Skeletal muscle tissue (tissue), 3 donors: ENCODE measurements at regions not wholly inside any gene's neighbourhood (a gene's known extent, or its start where the extent isn't known, plus 50 kb on each side); places are given as distances from the start of the nearest gene placed in this dataset.

Experiments
- H3K27ac ChIP-seq: one replicate; pipeline ENCODE4 v1.7.0; 2013; ENCODE audit warnings: mild to moderate bottlenecking, low read depth, low read length, inconsistent platforms
- H3K27me3 ChIP-seq, 3 donors: one replicate each; pipeline ENCODE4 v1.7.0; 2013; ENCODE audit warnings: low read length in 3 of 3; ENCODE audit not compliant: control insufficient read depth in 3 of 3, insufficient read depth in 3 of 3
- H3K36me3 ChIP-seq, 3 donors: one replicate each; pipeline ENCODE4 v1.7.0; 2013; ENCODE audit warnings: low read length in 3 of 3; ENCODE audit not compliant: control insufficient read depth in 3 of 3, insufficient read depth in 3 of 3
- H3K4me1 ChIP-seq, 3 donors: one replicate each; pipeline ENCODE4 v1.7.0; 2013; ENCODE audit warnings: low read length in 3 of 3, mild to moderate bottlenecking in 3 of 3; ENCODE audit not compliant: control insufficient read depth in 3 of 3, insufficient read depth in 3 of 3
- H3K4me3 ChIP-seq, 3 donors: one replicate each; pipeline ENCODE4 v1.7.0; 2013; ENCODE audit warnings: low read length in 3 of 3
- H3K9ac ChIP-seq, 3 donors: one replicate each; pipeline ENCODE4 v1.7.0; 2013; ENCODE audit warnings: low read length in 3 of 3, mild to moderate bottlenecking in 3 of 3, moderate library complexity in 2 of 3, low read depth in 1 of 3
- H3K9me3 ChIP-seq, 3 donors: one replicate each; pipeline ENCODE4 v1.7.0; 2013; ENCODE audit warnings: low read length in 3 of 3; ENCODE audit not compliant: control insufficient read depth in 3 of 3
- donor health status: Osteomylitis.

DNA sequence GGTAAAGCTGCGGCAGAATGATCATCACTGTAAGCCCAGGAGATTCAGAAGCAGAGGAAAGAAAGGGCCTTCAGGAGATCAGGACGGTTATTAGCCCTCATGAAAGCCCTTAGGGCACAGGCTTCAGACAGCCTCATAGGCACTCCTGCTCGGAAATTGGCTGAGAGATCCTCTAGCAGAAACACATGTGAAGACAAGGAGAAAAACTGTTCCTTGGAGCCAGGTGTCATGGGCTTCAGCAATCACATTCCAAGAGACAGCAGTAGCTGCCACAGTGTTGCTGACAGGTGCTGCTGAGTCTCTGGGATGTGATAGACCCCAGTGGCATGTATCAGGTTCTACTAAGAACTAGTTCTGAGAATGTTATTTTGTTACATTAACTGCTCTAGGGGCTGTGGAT is 88.8 kb upstream of the DYRK2 start:
- Histone ChIP-seq H3K4me3 (no peak overlapping the region), H3K36me3 (no peaks in the 10 kb centered on the region), H3K4me1 (no peaks in the 10 kb centered on the region), H3K27me3 (no peaks in the 10 kb centered on the region), H3K9me3 (peaks cover 0 to 7% (median 2%) of the 10 kb centered on the region in 3 donors), H3K27ac (no peak overlapping the region), H3K9ac (no peak overlapping the region)

DNA sequence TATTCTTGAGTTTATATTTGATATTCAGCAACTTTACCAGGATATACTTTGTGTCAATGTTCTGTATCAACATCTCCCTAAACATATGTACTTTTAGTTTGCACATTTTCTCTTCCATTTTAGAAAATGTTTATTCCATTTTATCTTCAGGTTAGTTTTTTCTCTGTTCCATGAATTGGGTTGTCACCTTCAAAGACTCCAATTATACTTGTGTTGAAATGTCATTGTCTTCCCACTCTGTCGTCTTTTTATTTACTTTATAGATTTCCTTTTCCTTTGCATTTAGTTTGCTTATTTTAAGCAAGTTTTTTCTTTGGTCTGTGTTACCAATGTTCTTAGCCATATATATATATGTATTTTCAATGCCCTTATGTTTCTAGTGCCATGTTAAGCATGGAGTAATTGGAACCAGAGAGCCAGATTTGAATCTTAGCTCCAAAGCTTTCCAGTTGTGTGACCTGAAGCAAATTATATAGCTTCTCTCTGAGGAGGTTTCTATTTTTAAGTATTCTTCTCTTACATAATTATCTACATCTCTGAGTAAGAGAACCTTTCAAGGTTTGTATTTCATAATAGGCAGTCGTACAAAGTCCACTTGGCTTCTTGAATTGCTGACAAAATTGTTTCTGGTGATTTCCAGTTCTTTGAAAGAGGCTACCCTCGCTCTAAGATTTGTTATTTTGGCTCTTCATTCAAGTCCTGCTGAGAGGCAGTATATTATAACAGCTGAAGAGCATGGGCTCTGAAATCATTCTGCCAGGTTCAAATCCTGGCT is 85.8 kb upstream of the DYRK2 start:
- Histone ChIP-seq H3K4me3 (no peak overlapping the region), H3K9ac (no peak overlapping the region), H3K4me1 (no peaks in the 10 kb centered on the region), H3K27ac (no peak overlapping the region), H3K27me3 (no peaks in the 10 kb centered on the region), H3K9me3 (peaks cover 0 to 15% (median 2%) of the 10 kb centered on the region in 3 donors), H3K36me3 (no peaks in the 10 kb centered on the region)

- H3K27ac ChIP-seq, result no peak overlapping the region
Observed at GRCh38 chr12:67568055-67568454, 80.5 kb upstream of the DYRK2 start.

GRCh38 chr12:67572492-67572891 is 76.1 kb upstream of the DYRK2 start:
- Histone ChIP-seq H3K27me3 (no peaks in the 10 kb centered on the region), H3K4me1 (peaks cover 0 to 8% (median 0%) of the 10 kb centered on the region in 3 donors), H3K36me3 (no peaks in the 10 kb centered on the region), H3K27ac (no peak overlapping the region), H3K4me3 (no peak overlapping the region), H3K9ac (no peak overlapping the region), H3K9me3 (no peaks in the 10 kb centered on the region)

More at GRCh38 chr12:67568055-67568454, 80.5 kb upstream of the DYRK2 start:
- peaks cover 0 to 6% (median 0%) of the 10 kb centered on the region in 3 donors for H3K4me1 ChIP-seq
- peaks cover 0 to 9% (median 2%) of the 10 kb centered on the region in 3 donors for H3K9me3 ChIP-seq
- H3K27me3 ChIP-seq, result no peaks in the 10 kb centered on the region
- no peak overlapping the region for H3K4me3 ChIP-seq
- no peaks in the 10 kb centered on the region for H3K36me3 ChIP-seq
- no peak overlapping the region for H3K9ac ChIP-seq

DNA sequence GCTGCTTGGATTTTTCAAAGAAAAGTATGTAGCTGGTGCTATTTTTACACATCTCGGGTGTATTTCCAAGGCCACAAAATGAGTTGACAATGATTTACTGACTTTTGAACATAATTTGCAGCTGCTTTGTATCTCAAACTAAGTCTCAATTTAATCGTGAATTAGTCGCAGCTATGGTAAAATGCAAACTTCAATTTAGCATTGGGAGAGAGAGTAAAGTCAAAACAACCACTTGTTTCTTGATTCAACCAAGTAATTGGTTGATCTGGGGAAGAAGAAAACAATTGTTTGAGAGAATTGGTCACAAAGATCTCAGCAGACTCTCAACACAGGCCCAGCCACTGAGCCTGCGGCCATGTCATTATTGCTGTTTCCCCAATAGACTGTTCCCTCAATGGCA is 75.0 kb upstream of the DYRK2 start:
- no peaks in the 10 kb centered on the region for H3K27me3 ChIP-seq

GRCh38 chr12:67578976-67579661 is 69.4 kb upstream of the DYRK2 start:
- H3K4me1 ChIP-seq, result no peaks in the 10 kb centered on the region
- no peak overlapping the region for H3K27ac ChIP-seq
- no peaks in the 10 kb centered on the region for H3K27me3 ChIP-seq
- H3K9ac ChIP-seq, result no peak overlapping the region
- no peak overlapping the region for H3K4me3 ChIP-seq
- H3K9me3 ChIP-seq, result no peaks in the 10 kb centered on the region
- no peaks in the 10 kb centered on the region for H3K36me3 ChIP-seq

More for the DNA sequence above, 75.0 kb upstream of the DYRK2 start:
- Histone ChIP-seq H3K4me1 (peaks cover 0 to 8% (median 0%) of the 10 kb centered on the region in 3 donors), H3K9ac (no peak overlapping the region), H3K9me3 (no peaks in the 10 kb centered on the region), H3K27ac (no peak overlapping the region), H3K36me3 (no peaks in the 10 kb centered on the region), H3K4me3 (no peak overlapping the region)

DNA sequence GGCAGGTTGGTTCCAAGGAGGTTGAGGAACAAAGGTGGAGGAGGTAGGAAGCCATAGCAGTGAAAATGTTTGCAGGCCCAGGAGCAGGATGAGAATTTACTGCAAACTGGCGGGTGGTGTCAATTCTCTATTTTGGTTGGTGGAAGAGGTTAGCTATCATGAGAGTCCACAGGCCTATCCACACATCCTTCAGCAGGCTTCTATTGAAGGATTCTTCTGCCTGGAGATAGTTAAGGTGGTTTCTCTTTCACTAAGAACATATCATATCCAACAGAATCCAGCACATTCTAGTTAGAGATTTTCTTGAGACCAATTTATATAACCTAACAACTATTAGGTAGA is 68.9 kb upstream of the DYRK2 start:
- Histone ChIP-seq H3K4me3 (no peak overlapping the region), H3K27ac (no peak overlapping the region), H3K4me1 (no peaks in the 10 kb centered on the region), H3K9me3 (no peaks in the 10 kb centered on the region), H3K27me3 (no peaks in the 10 kb centered on the region), H3K36me3 (no peaks in the 10 kb centered on the region), H3K9ac (no peak overlapping the region)

GRCh38 chr12:67582238-67582834 is 66.2 kb upstream of the DYRK2 start:
- no peak overlapping the region for H3K27ac ChIP-seq
- H3K4me1 ChIP-seq, result no peaks in the 10 kb centered on the region
- no peaks in the 10 kb centered on the region for H3K36me3 ChIP-seq
- H3K4me3 ChIP-seq, result no peak overlapping the region
- H3K27me3 ChIP-seq, result no peaks in the 10 kb centered on the region
- no peaks in the 10 kb centered on the region for H3K9me3 ChIP-seq
- no peak overlapping the region for H3K9ac ChIP-seq

- Histone ChIP-seq H3K9ac (no peak overlapping the region), H3K9me3 (no peaks in the 10 kb centered on the region)
Observed at GRCh38 chr12:67582844-67583243, 65.7 kb upstream of the DYRK2 start.

DNA sequence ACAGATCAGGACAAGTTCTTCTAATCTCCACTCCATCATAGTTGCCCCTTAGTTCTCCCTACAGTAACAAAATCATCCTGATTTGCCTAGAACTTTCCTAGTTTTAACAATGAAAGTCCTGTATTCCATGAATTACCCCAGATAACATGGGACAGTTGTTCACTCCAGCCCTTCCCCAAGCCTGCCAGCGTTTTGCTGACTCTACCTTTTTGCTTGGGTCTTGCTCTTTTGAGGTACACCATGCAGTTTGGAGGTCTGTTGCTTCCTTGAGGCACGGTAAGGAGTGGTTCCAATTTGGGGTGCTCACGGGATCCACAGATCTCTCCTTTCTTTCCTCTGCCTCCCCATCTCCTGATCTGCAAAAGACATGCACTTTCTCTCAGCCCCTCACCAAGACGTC is 61.6 kb upstream of the DYRK2 start:
- Histone ChIP-seq H3K27me3 (no peaks in the 10 kb centered on the region), H3K9me3 (no peaks in the 10 kb centered on the region), H3K36me3 (no peaks in the 10 kb centered on the region), H3K4me1 (no peaks in the 10 kb centered on the region), H3K27ac (no peak overlapping the region), H3K9ac (no peak overlapping the region), H3K4me3 (no peak overlapping the region)

More at GRCh38 chr12:67582844-67583243, 65.7 kb upstream of the DYRK2 start:
- Histone ChIP-seq H3K4me1 (no peaks in the 10 kb centered on the region), H3K27me3 (no peaks in the 10 kb centered on the region), H3K36me3 (no peaks in the 10 kb centered on the region), H3K27ac (no peak overlapping the region), H3K4me3 (no peak overlapping the region)
